Smooth muscle cell (in vitro differentiated cells): ENCODE measurements at regions not wholly inside any gene's neighbourhood (a gene's known extent, or its start where the extent isn't known, plus 50 kb on each side); places are given as distances from the start of the nearest gene placed in this dataset.

Experiments
- DNase-seq: peaks from one replicate; lab custom pipeline; 2025; ENCODE audit not compliant: unreplicated experiment; lab: John Stamatoyannopoulos, UW
- H2AFZ ChIP-seq: fragments of 200-600 bp; sonication (generic); 2 replicates; pipeline ENCODE4 v1.6.0; 2016; ENCODE audit warnings: antibody characterized with exemption, low read depth, mild to moderate bottlenecking
- H3F3A ChIP-seq: fragments of 200-600 bp; sonication (generic); 2 replicates; pipeline ENCODE4 v1.6.0; 2017; ENCODE audit warnings: antibody characterized with exemption, low read depth
- H3K27ac ChIP-seq: fragments of 200-600 bp; sonication (generic); 2 replicates; pipeline ENCODE4 v1.5.1; 2016; ENCODE audit warnings: low read depth, mild to moderate bottlenecking
- H3K27me3 ChIP-seq: fragments of 200-600 bp; sonication (generic); 2 replicates; pipeline ENCODE4 v1.6.1; 2016; ENCODE audit warnings: low read depth, mild to moderate bottlenecking
- H3K36me3 ChIP-seq: fragments of 200-600 bp; sonication (generic); 2 replicates; pipeline ENCODE4 v1.5.1; 2016; ENCODE audit warnings: low read depth
- H3K4me1 ChIP-seq: fragments of 200-600 bp; sonication (generic); 2 replicates; pipeline ENCODE4 v1.5.1; 2016; ENCODE audit warnings: low read depth
- H3K4me2 ChIP-seq: fragments of 200-600 bp; sonication (generic); 2 replicates; pipeline ENCODE4 v1.6.0; 2016; ENCODE audit warnings: mild to moderate bottlenecking
- H3K4me3 ChIP-seq: fragments of 200-600 bp; sonication (generic); 2 replicates; pipeline ENCODE4 v1.5.1; 2016; ENCODE audit warnings: mild to moderate bottlenecking
- H3K79me2 ChIP-seq: fragments of 200-600 bp; sonication (generic); 2 replicates; pipeline ENCODE4 v1.6.0; 2016; ENCODE audit warnings: low read depth, mild to moderate bottlenecking
- H3K9ac ChIP-seq: fragments of 200-600 bp; sonication (generic); 2 replicates; pipeline ENCODE4 v1.6.0; 2016; ENCODE audit warnings: low read depth
- H3K9me3 ChIP-seq: fragments of 200-600 bp; sonication (generic); replicated peaks from 2 replicates; pipeline ENCODE4 v1.5.1; 2016; ENCODE audit warnings: low read depth
- H4K20me1 ChIP-seq: fragments of 200-600 bp; sonication (generic); 2 replicates; pipeline ENCODE4 v1.6.0; 2016; ENCODE audit warnings: low read depth
- WGBS: methylation state at CpG from one replicate; pipeline ENCODE4 v1.1.7; 2016; ENCODE audit warnings: low lambda C conversion rate; 5-methylcytosine and 5-hydroxymethylcytosine counted together
- TF ChIP-seq, protein P1 (sequence below): fragments of 200-600 bp; sonication (generic); IDR thresholded peaks from 2 replicates; pipeline ENCODE4 v1.5.1; 2017; ENCODE audit warnings: borderline replicate concordance, mild to moderate bottlenecking, antibody characterized with exemption; ENCODE audit not compliant: insufficient read depth, poor library complexity, severe bottlenecking

DNA sequence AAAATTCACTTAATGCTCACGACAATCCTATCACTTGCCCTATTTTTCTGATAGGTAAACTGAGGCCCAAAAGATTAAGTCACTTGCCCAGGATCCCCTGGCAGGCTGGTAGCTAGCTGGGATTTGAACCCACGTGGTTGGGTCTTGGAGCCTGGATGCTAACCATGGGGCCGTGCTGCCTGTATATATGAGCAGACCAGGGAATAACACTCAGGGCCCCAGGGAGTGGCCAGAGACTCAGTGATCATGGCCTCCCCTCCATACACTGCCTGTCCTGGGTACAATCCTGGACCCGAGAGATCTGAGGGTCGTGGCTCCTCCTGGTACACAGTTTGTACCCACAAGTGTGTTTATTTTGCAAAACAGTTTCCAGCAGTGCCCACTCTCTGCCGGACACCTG, 116.9 kb upstream of the PTPN1 start:
- Histone ChIP-seq H3K27me3 (no peaks in the 10 kb centered on the region), H2AFZ (no peak overlapping the region), H3K9ac (no peak overlapping the region), H3K36me3 (no peaks in the 10 kb centered on the region), H3K4me2 (no peak overlapping the region), H3F3A (no peaks in the 10 kb centered on the region), H3K27ac (no peak overlapping the region), H3K9me3 (no peaks in the 10 kb centered on the region), H3K79me2 (no peaks in the 10 kb centered on the region), H3K4me3 (no peak overlapping the region), H4K20me1 (no peaks in the 10 kb centered on the region), H3K4me1 (peaks cover under 1% of the 10 kb centered on the region)
- no peak for DNase-seq
- WGBS: 77% methylated on average over 6 of the region's 6 CpGs
- TF ChIP-seq, protein P1, sequence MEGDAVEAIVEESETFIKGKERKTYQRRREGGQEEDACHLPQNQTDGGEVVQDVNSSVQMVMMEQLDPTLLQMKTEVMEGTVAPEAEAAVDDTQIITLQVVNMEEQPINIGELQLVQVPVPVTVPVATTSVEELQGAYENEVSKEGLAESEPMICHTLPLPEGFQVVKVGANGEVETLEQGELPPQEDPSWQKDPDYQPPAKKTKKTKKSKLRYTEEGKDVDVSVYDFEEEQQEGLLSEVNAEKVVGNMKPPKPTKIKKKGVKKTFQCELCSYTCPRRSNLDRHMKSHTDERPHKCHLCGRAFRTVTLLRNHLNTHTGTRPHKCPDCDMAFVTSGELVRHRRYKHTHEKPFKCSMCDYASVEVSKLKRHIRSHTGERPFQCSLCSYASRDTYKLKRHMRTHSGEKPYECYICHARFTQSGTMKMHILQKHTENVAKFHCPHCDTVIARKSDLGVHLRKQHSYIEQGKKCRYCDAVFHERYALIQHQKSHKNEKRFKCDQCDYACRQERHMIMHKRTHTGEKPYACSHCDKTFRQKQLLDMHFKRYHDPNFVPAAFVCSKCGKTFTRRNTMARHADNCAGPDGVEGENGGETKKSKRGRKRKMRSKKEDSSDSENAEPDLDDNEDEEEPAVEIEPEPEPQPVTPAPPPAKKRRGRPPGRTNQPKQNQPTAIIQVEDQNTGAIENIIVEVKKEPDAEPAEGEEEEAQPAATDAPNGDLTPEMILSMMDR: no peak

- 88% methylated on average over 24 of the region's 24 CpGs for WGBS
- Histone ChIP-seq H4K20me1 (no peaks in the 10 kb centered on the region), H3K36me3 (no peaks in the 10 kb centered on the region), H3F3A (no peaks in the 10 kb centered on the region), H3K9me3 (no peaks in the 10 kb centered on the region), H3K4me2 (no peak overlapping the region), H3K4me1 (no peaks in the 10 kb centered on the region), H3K27ac (no peak overlapping the region), H2AFZ (no peak overlapping the region), H3K4me3 (no peak overlapping the region), H3K27me3 (no peaks in the 10 kb centered on the region), H3K9ac (no peak overlapping the region), H3K79me2 (no peaks in the 10 kb centered on the region)
- no peak for DNase-seq
- TF ChIP-seq, protein P1: no peak
These were observed 116.1 kb upstream of the PTPN1 start for GRCh38 chr20:50393990-50394561.

DNA sequence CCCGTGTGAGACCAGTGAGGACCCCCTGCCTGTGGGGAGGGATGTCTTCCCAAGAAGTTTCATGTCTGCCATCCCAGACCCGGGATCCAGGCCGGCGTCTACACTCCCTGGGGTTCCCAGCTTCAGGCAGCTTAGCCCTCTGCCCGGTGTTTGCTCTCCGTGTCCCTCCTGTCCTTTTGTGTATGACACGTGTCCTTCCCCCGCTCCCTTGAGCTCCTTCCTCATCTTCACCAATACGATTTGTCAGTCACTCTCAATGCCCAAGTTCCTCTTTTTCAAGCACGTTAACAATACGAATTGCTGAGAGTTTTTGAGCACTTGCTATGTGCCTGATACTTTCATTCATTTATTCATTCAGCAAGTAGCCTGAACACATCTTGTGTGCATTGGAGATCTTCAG, 115.6 kb upstream of the PTPN1 start:
- no peak for DNase-seq
- H4K20me1 ChIP-seq: no peaks in the 10 kb centered on the region
- no peaks in the 10 kb centered on the region for H3F3A ChIP-seq
- no peak overlapping the region for H3K4me2 ChIP-seq
- WGBS: 91% methylated on average over 11 of the region's 11 CpGs
- no peak overlapping the region for H3K4me3 ChIP-seq
- H3K36me3 ChIP-seq: no peaks in the 10 kb centered on the region
- H3K9ac ChIP-seq: no peak overlapping the region
- H3K27me3 ChIP-seq: no peaks in the 10 kb centered on the region
- TF ChIP-seq, protein P1: no peak
- H2AFZ ChIP-seq: no peak overlapping the region
- no peak overlapping the region for H3K27ac ChIP-seq
- H3K4me1 ChIP-seq: no peaks in the 10 kb centered on the region
- no peaks in the 10 kb centered on the region for H3K9me3 ChIP-seq
- H3K79me2 ChIP-seq: no peaks in the 10 kb centered on the region

- WGBS: 85% methylated on average over 11 of the region's 11 CpGs
- Histone ChIP-seq H3K9ac (no peak overlapping the region), H3K4me3 (no peak overlapping the region), H3K27ac (no peak overlapping the region), H3K9me3 (no peaks in the 10 kb centered on the region), H4K20me1 (no peaks in the 10 kb centered on the region), H3K36me3 (no peaks in the 10 kb centered on the region), H3F3A (no peaks in the 10 kb centered on the region), H3K27me3 (no peaks in the 10 kb centered on the region), H3K4me2 (no peak overlapping the region), H3K4me1 (no peaks in the 10 kb centered on the region), H2AFZ (no peak overlapping the region), H3K79me2 (no peaks in the 10 kb centered on the region)
- no peak for DNase-seq
- TF ChIP-seq, protein P1: no peak
These were observed 114.9 kb upstream of the PTPN1 start for GRCh38 chr20:50395251-50395729.
